GM21423 (cell line): ENCODE measurements at regions not wholly inside any gene's neighbourhood (a gene's known extent, or its start where the extent isn't known, plus 50 kb on each side); places are given as distances from the start of the nearest gene placed in this dataset.

Experiments used
- ATAC-seq: cut with Tn5 transposase; IDR thresholded peaks from one replicate; pipeline ENCODE4 v1.9.1; 2021; ENCODE audit warnings: mild to moderate bottlenecking, moderate library complexity; ENCODE audit not compliant: unreplicated experiment

DNA sequence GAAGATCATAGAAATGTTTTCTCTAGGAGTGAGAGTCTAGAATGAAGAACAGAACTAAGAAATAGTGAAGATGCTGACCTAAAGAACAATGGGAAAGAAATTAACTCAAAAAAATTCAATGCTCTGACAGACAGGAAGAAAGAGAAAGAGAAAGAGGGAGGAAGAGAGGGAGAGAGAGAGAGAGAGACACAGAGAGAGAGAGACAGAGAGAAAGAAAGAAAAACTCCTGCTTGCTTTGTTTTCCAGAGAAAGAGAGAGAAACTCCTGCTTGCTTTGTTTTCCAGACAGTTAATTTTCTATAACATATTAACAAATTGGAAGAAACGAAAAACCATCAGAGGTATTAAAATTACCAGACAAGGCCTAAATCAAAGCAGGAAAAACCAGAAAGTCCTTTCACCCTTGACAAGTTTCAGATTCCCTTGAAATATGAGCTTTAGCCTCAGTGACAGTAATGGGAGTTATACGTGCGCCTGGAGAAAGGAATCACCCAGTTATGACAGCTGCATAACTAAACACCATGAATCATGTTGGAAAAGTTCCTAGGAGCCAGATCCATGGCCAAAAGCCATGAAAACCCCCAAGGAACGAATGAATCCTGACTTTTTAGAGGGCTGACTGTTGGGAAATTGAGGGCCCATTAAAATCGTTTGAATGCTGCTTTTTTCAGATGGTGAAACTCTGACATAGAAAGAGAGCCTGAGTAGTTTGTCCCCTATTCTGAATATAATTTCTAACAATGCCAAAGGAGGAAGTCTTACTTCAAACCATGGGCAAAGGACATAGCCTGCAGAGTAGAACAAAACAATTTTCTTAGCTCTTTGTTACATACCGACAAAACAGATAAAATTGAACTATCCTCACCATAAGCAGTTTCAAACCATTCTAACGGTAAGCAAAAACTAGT, 228.6 kb upstream of the CHST9 start:
- no peak for ATAC-seq

- ATAC-seq = no peak
Observed at GRCh38 chr18:27412556-27412955, 227.4 kb upstream of the CHST9 start.

DNA sequence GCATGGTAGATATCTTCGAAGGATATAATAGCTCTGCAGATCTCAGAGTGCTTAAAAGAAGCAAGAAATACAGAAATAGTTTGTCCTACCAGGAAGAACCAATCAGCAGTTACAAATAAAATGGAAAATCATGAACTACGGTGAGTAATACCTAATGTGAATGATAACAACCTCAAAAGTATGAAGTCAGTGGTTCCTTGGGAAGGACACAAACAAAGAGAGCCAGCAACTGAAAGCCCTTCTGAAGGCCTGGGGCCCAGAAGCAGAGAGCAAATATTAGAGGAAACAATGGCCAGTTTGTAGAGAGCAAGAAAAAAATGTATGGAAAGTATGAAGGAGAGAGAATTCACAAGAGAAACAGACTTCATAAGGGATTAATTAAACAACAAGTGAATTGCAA, 226.8 kb upstream of the CHST9 start:
- ATAC-seq = no peak

DNA sequence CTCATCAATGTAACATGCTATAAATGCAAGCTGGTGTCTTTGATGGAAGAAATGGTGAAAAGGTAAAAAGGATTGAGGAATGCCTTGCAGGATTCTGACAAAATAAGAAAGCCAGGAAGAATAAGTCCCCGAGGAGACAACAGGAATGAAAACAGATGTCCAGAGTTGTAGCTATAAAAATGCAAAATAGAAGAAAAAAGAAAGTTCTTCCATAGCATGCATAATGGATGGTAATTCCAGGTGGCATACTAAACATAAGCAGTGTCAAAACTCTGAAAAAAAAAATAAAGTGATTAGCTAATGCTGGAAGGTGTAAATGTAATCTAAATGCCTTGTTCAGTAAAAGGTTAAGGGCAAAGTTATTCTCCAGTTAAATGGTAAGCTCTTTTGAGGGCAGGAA, 225.9 kb upstream of the CHST9 start:
- no peak for ATAC-seq

- no peak for ATAC-seq
Observed at GRCh38 chr18:27404855-27405254, 219.7 kb upstream of the CHST9 start.

DNA sequence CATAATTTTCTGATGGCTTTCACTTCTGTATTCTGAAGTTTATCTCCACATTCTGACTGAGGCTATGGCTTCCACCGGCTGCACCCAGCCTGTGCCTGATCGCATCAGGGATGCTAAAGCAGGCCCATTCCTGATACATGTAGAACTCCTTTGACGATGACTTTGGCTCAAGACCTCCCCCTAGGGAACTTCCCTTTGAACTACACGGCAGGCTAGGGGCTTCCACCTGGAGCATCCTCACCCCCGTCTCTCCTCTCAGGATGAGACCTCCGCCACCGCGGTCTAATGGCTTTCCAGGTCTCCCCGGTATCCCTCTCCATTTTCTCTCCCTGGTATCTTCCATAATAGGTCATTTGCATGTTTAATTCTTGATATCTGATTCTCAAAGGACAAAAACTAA, 214.9 kb upstream of the CHST9 start:
- ATAC-seq = no peak

DNA sequence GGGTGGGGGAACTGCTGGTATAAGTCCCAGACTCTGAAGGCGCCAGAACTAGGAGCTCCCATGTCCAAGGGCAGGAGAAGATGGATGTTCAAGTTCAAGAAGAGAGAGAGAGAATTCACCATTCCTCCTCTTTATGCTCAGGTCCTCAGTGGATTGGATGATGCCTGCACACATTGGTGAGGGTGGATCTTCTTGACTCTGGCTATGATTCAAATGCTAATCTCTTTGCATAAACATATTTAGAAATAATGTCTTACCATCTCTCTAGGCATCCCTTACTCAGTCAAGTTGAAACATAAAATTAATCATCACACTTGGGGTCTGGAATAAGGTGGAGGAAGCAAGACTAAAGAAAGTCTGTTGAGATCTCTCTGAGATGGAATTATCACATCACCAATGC, 210.6 kb upstream of the CHST9 start:
- no peak for ATAC-seq

DNA sequence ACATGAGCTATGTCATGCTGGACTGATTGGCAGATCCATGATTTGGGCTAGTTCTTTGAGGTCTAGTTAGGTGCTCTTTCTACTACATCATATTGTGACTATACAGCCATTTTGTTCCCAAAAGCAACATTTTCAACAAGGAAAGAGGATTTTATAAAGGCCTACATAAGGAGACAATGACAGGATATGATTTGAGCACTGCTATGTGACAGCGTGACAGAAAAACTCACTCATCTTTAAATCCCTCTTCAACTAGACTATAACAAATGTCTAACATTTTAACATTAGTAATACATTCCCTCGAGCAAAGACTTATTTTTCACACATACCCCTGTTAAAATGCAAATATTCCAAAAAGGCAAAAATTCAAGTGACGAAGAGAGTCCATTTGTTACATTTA, 209.6 kb upstream of the CHST9 start:
- no peak for ATAC-seq

DNA sequence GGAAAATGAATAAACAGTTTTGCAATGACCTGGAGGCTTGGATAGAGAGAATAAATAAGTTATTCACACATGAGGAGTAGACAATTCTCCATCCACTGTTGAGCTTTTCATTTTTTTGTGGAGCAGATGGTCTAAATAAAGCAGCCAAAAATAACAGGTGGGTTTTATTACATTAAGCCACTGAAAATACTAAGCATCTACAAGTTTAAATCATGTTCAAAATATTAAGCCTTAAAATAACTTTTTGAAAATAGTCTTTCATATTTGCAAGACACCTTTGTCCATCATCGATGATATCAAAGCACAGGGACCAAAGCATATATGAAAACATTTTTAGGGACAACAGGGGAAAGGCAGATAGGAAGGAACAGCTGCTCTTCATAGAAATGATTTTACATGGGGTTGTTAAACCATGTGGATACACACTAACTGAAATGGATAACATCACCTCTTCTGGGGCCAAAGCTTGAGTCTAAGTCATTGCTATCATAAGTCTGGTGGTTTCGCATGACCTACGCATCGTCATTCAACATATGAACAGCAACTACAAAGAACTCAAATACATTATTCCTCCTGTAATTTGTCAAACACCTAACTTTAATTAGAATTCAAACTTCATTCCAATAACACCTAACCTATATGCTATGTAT, 197.6 kb upstream of the CHST9 start:
- no peak for ATAC-seq

DNA sequence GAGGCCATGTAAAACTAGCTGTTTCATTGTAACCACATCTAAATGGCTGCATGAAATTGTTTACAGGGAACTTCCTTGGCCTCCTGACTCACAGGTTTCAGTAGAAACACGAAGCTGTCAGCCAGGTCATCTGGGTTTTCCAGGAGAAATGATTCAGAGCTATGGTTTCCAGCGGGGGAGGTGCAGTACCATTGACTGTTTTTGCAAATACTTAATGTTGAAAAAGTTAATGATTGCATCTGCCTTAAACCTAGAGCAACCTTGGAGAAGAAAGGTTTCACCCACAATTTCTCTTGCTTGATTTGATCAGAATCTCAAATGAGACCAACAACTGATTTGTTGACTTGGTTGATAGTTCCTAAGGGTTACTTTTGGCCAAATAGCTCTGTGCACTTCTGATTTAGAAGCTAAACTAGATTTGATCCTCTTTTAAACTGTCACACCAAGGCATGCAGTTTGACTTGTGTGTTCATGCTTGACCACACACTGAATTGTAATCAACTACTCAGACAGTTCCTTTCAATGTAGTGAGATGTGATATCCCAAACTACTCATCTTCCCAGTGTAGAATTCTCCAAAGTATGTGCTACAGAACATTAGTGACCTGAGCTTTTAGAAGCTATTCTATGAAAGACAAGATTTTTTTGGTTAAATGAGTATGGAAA, 193.5 kb upstream of the CHST9 start:
- ATAC-seq = peak; percentile 61

DNA sequence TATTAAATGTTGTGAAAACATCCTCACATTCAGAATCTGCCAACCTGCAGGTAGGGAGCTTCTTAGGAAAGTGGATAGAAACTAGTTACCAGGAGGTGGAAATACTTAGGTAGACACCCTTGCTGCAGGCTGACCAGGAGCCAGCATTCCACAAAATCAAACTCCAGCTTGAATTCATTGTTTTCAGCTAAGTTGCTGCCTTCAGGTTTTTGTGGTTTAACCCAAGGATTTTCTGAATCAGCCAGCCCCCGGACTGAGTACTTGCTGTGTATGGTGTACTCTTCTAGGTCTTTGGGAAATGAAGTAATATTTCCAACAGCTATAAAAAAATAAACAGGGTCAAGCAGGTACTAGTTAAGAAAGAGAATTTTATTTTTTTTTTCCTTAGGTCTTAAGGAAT, 192.1 kb upstream of the CHST9 start:
- ATAC-seq = no peak

DNA sequence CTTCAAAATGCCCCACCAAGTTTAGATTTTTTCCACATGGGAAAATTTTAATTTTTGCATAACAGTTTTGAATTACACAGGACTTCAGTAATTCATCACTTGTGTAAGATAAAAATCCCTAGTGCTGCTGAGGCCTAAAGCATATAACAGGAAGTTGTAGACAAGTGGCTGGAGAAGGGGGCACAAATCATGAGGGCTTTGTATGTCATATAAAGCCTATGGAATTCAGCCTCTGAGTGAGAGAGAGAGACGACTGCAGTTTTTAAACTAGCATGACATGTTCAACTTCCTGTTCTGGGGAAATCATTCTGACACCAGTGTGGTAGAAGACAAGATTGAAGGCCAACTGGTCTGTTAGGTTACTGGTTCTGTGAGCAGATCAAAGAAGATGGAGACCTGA, 187.3 kb upstream of the CHST9 start:
- no peak for ATAC-seq

GRCh38 chr18:27366665-27367064, 181.6 kb upstream of the CHST9 start:
- ATAC-seq = no peak

DNA sequence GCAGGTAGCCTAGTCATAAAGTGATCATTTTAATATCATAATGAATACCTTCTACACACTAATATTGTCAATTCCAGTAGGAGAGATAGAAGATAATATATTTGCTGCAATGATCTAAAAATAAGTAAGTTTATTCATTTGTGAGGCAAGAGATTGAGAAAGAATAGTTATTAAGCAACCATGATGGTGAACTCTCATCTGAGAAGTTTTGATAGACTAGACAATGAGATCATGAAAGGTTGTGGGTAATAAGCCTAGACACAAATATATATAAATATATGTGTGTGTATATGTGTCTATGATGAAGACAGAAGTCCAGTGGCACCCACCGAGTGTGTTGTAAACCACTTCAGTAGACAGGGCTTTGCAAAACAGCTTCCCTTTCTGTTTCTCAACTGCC, 181.0 kb upstream of the CHST9 start:
- ATAC-seq = no peak

DNA sequence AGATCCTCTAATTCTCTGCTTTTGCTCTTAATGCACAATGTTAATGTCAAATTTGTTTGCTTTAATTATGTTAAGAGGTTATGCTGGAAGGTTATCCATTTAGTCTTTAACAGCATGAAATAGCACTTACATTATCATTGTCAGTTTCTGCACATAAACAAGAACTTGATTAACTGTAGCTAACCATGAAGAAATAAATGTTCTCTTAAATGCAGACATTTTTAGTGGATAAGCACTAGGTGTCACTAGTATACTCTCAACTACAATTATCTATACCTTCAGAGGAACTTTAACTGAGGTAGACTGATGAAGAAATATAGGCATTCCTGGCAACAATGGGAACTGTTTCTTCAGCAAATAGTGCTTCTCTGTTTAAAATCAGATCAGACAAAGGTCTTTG, 178.8 kb upstream of the CHST9 start:
- ATAC-seq = no peak

- no peak for ATAC-seq
Observed at GRCh38 chr18:27361477-27361876, 176.4 kb upstream of the CHST9 start.

- ATAC-seq = no peak
Observed at GRCh38 chr18:27355308-27355707, 170.2 kb upstream of the CHST9 start.

- ATAC-seq = no peak
Observed at GRCh38 chr18:27353273-27353672, 168.2 kb upstream of the CHST9 start.

- ATAC-seq = no peak
Observed at GRCh38 chr18:27349284-27349882, 164.3 kb upstream of the CHST9 start.

DNA sequence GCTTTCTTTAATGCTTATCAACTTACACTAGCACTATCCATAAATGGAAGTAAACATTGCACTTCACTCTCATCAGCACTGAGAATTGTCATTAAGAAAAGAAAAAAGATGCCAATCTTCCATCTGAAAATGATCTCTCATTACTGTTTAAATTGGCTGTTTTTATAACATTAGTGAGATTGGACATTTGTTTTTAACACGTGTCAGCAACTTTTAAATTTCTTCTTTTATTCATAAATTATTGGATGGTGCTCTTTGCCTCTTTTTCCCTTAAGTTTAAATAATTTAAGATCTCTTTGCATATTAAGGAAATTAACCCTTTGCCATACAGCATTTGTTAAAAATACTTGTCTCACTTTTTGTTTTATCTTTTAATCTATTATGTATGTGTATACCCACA, 146.5 kb upstream of the CHST9 start:
- ATAC-seq = no peak

- ATAC-seq = no peak
Observed at GRCh38 chr18:27314996-27315395, 129.9 kb upstream of the CHST9 start.

GRCh38 chr18:27313678-27314077, 128.6 kb upstream of the CHST9 start:
- no peak for ATAC-seq
